HUES6 (cell line): ENCODE measurements at regions not wholly inside any gene's neighbourhood (a gene's known extent, or its start where the extent isn't known, plus 50 kb on each side); places are given as distances from the start of the nearest gene placed in this dataset.
A peak's percentile ranks its signal among the peaks of the same experiment; 100 is the strongest.

Experiments
- H3K27ac ChIP-seq: 2 replicates; pipeline ENCODE4 v1.7.0; 2013; ENCODE audit warnings: low read depth, mild to moderate bottlenecking, low read length, inconsistent platforms
- H3K27me3 ChIP-seq: 2 replicates; pipeline ENCODE4 v1.6.1; 2013; ENCODE audit warnings: low read length; ENCODE audit not compliant: control insufficient read depth, insufficient read depth
- H3K36me3 ChIP-seq: 2 replicates; pipeline ENCODE4 v1.6.1; 2013; ENCODE audit warnings: low read length; ENCODE audit not compliant: control insufficient read depth, insufficient read depth
- H3K4me1 ChIP-seq: 2 replicates; pipeline ENCODE4 v1.6.1; 2013; ENCODE audit warnings: low read length; ENCODE audit not compliant: control insufficient read depth, insufficient read depth
- H3K4me3 ChIP-seq: 2 replicates; pipeline ENCODE4 v1.5.1; 2013; ENCODE audit warnings: low read depth, low read length
- H3K9ac ChIP-seq: one replicate; pipeline ENCODE4 v1.6.1; 2013; ENCODE audit warnings: mild to moderate bottlenecking, low read length
- H3K9me3 ChIP-seq: 2 replicates; pipeline ENCODE4 v1.6.1; 2013; ENCODE audit warnings: low read depth, low read length; ENCODE audit not compliant: control insufficient read depth, insufficient read depth

DNA sequence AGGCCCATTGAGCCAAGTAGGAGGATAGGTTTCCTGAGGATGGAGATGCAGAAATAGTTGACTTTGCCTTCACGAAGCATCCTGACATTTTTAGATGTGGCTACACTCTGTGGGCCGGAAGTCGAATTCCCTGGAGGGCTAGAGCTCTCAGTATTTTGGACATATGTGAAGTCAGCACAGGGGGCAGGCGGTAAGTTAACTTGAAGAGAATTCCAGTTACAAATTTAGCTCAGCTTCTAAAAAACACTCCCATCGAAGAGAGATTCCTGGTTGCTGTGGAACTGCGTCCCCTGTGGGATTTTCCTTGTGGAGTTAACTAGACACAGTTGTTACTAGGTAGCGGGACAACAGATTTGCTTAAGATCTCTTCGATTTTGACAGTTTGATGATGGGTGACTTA, 161.9 kb upstream of the RGMA start:
- H3K4me1 ChIP-seq: 0 out of 2 replicates have a peak, but pooled peaks cover 6% of the 10 kb centered on the region
- no peaks in the 10 kb centered on the region for H3K36me3 ChIP-seq
- no peak overlapping the region for H3K27ac ChIP-seq
- H3K27me3 ChIP-seq: peaks cover 16% of the 10 kb centered on the region
- H3K9ac ChIP-seq: no peak overlapping the region
- H3K9me3 ChIP-seq: no peaks in the 10 kb centered on the region
- no peak overlapping the region for H3K4me3 ChIP-seq

DNA sequence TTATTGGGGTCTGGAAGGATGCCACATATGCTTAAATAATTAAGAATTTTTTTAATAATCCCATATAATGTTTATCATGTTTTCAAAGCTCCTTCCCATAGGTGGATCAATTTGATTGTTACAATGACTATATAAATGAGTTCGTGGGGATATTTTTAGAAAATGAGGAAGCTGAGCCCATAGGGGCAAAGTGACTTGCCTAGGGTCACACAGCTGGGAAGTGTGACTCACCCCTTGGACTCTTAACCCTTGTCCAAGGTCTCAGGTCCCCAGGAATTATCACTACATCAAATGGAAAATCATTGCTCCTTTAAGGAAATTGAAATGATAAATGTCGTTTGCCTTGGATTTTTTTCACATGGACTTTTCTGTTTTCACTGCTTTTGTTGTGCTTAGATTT, 161.2 kb upstream of the RGMA start:
- Histone ChIP-seq H3K4me1 (peaks cover 11% of the 10 kb centered on the region; the same call in 1 of the 2 replicates), H3K36me3 (no peaks in the 10 kb centered on the region), H3K27me3 (peaks cover 23% of the 10 kb centered on the region), H3K9ac (no peak overlapping the region), H3K9me3 (no peaks in the 10 kb centered on the region), H3K4me3 (no peak overlapping the region), H3K27ac (no peak overlapping the region)

DNA sequence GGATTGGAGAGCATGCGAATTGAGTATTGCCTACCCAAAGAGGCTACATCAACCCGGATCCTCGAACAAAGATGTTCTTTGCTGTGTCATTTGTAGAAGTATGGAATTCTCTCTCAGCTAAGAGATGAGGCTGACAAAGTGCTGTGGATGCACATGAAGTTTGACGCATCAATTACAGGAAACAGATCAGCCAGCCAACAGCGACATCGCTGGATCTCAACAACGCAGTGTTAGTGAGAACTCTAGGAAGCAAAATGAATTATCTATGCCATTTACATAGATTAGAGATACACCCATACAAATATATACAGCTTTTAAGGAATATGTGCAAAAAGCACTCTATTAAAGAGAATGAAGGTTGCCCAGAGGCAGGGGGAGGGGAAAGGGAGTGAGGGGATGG, 160.6 kb upstream of the RGMA start:
- H3K27ac ChIP-seq: no peak overlapping the region
- H3K4me1 ChIP-seq: peaks cover 11% of the 10 kb centered on the region; the same call in 1 of the 2 replicates
- H3K4me3 ChIP-seq: no peak overlapping the region
- H3K27me3 ChIP-seq: peaks cover 29% of the 10 kb centered on the region
- H3K36me3 ChIP-seq: no peaks in the 10 kb centered on the region
- H3K9ac ChIP-seq: no peak overlapping the region
- H3K9me3 ChIP-seq: no peaks in the 10 kb centered on the region

DNA sequence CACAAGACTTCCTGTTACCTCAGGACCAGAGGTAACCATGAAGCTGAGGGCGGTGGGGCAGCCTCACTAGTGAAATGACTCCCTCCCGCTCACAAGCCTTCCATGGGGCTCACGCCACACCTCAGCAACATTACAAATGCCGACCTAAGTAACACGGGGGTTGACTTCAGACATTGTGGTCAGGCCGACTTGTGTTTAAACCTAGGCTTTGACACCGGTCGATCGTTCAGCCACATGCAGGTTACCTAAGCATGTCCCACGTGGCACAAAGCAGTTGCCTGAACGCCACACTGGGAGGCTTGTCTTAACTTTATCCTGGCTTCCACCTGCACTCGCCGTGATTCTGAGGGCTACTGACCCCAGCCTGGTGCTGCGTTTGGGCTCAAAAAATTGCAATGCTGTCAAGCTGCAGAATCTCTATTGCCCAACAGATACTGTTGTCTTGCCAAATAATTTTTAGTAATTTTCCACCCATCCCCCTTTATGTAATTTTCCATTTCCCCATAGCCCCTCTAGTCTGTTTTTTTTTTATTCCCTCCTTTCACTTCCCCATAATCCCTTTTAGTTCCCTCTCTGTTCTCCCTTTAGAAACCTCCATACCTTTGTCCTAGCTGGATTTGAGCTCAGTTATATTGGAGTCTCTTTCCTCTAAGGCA, 158.6 kb upstream of the RGMA start:
- no peak overlapping the region for H3K27ac ChIP-seq
- H3K27me3 ChIP-seq: peaks cover 39% of the 10 kb centered on the region
- peaks cover 13% of the 10 kb centered on the region; the same call in 1 of the 2 replicates for H3K4me1 ChIP-seq
- no peak overlapping the region for H3K9ac ChIP-seq
- no peaks in the 10 kb centered on the region for H3K9me3 ChIP-seq
- no peak overlapping the region for H3K4me3 ChIP-seq
- no peaks in the 10 kb centered on the region for H3K36me3 ChIP-seq

DNA sequence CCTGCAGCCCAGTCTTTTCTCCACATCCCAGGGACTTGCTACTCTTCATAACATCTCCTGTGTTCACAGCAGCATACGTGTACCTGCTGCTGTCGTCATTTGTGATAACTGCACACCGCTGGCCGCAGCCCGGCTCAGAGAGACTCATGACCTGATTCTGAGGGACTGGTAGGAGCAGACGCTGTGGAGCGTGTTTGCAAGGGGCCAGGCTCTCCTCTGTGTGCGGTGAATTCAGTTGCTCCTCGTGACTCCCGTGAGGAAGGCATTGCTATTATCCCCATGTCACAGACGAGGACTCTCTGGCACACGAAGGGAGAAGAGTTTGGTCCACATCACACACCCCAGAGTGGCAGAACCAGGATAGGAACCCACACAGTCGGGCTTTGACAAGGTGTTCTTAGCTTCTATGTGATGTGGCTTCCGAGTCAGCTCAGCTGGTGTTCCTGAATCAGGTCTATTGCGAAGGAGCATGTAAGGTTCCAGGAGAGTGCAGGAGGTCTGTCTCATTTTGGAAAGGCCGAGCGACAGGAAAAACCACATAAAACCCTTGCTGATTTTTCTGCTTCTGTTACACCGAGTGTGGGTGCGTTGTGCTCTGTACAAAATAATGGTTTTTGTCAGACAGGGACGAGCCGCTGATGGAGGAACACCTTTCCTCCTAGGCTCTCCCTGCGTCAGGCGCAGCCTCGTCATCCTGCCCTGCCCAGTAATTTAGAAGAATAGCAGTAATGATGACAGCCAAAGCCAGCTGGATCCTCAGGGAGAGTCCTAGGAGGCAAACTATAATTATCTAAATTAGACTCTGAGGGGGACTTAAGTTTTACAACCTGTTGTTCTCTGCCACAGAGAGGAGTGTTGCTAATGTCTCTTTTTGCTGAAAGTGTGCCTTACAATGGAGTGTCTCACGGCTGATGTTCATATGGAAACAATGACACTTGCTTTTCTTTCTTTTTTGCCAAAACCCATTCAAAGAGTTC, 157.5 kb upstream of the RGMA start:
- H3K27me3 ChIP-seq: peaks cover 47% of the 10 kb centered on the region
- H3K9ac ChIP-seq: no peak overlapping the region
- H3K27ac ChIP-seq: no peak overlapping the region
- H3K4me1 ChIP-seq: peaks cover 19% of the 10 kb centered on the region
- H3K36me3 ChIP-seq: no peaks in the 10 kb centered on the region
- no peaks in the 10 kb centered on the region for H3K9me3 ChIP-seq
- H3K4me3 ChIP-seq: no peak overlapping the region

GRCh38 chr15:93245661-93246042, 156.6 kb upstream of the RGMA start:
- Histone ChIP-seq H3K9me3 (no peaks in the 10 kb centered on the region), H3K4me3 (no peak overlapping the region), H3K9ac (no peak overlapping the region), H3K27me3 (peaks cover 56% of the 10 kb centered on the region), H3K4me1 (peaks cover 25% of the 10 kb centered on the region), H3K27ac (no peak overlapping the region), H3K36me3 (no peaks in the 10 kb centered on the region)

DNA sequence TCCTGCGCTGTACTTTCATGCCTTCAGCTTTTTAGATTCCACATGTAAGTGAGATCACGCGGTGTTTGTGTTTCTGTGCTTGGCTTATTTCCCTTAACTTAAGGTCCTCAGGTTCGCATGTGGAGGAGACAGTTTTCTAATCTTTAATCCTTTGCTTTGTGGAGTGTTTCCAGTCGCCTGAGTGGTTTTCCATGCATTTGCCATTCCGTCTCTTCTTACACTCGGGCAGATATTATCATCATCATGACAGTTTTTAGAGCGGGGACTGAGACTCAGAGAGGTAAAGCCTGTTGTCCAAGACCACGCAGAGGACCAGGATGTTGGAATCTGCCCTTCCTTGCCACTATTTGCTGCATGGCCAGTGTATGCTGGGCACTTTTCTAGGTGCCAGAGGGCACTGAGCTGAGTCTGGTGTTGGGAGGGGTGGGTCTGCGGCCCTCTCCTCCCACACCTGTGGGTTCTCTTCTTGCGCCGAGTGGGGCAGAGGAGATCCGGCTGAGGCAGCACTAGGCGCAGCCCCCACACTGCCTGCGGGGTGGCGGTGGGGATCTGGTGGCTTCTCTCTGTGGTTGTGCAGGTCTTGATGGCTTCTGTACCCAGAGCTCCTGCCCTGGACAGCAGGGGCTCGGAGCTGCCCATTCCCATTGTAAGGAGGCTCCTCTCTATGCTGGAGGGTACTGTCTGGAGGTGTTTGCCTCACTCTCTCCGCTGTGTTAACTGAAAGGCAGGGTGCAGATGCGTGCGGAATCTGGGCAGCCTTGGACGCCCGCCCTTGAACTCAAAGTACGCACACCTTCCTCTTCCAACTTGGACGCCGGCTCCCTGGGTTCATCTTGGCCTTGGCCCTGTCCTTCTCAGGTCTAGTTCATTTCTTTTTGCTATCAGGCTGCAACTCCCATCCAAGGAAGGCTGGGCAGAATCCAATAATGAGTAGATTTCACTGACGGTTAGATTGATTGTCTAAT, 156.0 kb upstream of the RGMA start:
- H3K27me3 ChIP-seq: peaks cover 63% of the 10 kb centered on the region
- H3K36me3 ChIP-seq: no peaks in the 10 kb centered on the region
- H3K9ac ChIP-seq: no peak overlapping the region
- H3K9me3 ChIP-seq: no peaks in the 10 kb centered on the region
- peaks cover 25% of the 10 kb centered on the region for H3K4me1 ChIP-seq
- H3K27ac ChIP-seq: no peak overlapping the region
- H3K4me3 ChIP-seq: no peak overlapping the region

GRCh38 chr15:93243573-93243972, 154.6 kb upstream of the RGMA start:
- H3K4me3 ChIP-seq: no peak overlapping the region
- H3K27ac ChIP-seq: no peak overlapping the region
- H3K9me3 ChIP-seq: no peaks in the 10 kb centered on the region
- peaks cover 77% of the 10 kb centered on the region for H3K27me3 ChIP-seq
- H3K4me1 ChIP-seq: peaks cover 33% of the 10 kb centered on the region
- no peaks in the 10 kb centered on the region for H3K36me3 ChIP-seq
- no peak overlapping the region for H3K9ac ChIP-seq

DNA sequence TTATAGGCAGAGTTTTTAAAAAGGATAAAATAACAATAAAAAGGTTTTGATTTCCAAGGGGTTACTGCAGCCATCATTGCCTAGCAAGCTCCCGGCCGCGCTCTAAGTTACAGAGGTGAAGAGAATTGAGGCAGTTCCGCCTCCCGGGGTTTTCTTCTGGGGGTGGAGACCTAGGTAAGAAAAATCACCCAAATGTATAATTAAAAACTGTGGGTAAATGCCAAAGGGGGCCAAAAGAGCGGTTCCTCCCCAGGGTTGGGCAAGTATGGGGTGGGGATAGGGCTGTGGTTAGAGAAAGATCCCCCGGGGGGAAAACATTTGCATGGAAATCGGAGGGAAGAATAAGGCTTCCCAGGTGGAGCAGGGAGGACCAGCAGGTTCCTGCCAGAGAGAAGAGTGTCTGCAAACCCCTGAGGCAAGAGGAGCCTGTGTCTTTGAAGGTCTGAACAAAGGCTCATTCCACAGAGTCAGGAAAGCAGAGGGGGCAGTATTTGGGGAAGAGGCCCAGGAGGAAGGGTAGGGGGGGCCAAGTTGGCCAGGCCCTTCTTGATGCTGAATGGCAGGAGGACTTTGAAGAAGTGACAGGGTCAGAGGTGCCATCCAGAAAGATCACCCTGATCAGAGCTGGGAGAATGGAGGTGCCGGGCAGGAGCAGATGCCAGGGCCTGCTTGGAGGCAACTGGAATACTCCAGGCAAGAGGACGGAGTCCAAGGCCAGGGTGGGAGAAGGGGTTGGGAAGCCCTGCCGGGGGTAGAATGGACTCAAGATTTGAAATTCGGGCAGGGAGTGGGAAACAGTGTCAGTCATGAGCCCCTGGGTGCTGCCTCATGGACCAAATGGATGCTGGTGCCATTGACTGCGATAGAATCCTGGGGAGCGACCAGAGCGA, 152.9 kb upstream of the RGMA start:
- Histone ChIP-seq H3K9me3 (no peaks in the 10 kb centered on the region), H3K9ac (no peak overlapping the region), H3K27me3 (peaks cover 70% of the 10 kb centered on the region), H3K4me1 (peaks cover 34% of the 10 kb centered on the region), H3K4me3 (peak overlapping the region; percentile 11; the same call in 1 of the 2 replicates), H3K36me3 (no peaks in the 10 kb centered on the region), H3K27ac (no peak overlapping the region)

DNA sequence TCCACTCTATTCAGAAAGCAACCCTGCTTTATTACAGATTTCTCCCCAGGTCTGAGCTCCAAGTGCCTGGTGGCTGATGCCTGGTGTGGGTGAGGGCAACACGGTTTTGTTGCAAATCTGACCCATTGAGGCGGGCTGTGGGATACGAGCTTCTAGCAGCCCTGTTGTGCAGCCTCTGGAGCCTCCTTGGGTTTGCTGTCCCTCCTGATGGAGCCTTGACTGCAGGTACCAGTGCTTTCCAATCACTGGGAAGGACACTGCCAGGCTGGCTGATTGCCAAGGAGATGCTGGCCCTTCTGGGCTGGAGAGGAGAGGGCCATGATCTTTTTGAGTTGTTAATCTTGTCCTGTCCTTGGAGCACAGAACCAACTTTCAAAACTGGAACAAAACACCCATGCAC, 151.0 kb upstream of the RGMA start:
- Histone ChIP-seq H3K4me3 (no peak overlapping the region), H3K36me3 (no peaks in the 10 kb centered on the region), H3K4me1 (peaks cover 35% of the 10 kb centered on the region), H3K9me3 (no peaks in the 10 kb centered on the region), H3K27ac (no peak overlapping the region), H3K27me3 (peaks cover 51% of the 10 kb centered on the region), H3K9ac (no peak overlapping the region)
